Sigmoid colon (tissue), 6 donors: ENCODE measurements at regions not wholly inside any gene's neighbourhood (a gene's known extent, or its start where the extent isn't known, plus 50 kb on each side); places are given as distances from the start of the nearest gene placed in this dataset.

Experiments
- DNase-seq: peaks from one replicate; pipeline ENCODE4 v3.0.0-alpha.2; 2019
- H3K27ac ChIP-seq, 4 donors: fragments of 200-600 bp; sonication (generic); one replicate each; pipeline ENCODE4 v1.5.1; 2016 to 2019; ENCODE audit warnings: mild to moderate bottlenecking in 1 of 4
- H3K27me3 ChIP-seq, 3 donors: fragments of 200-600 bp; sonication (generic); one replicate each; pipeline ENCODE4 v1.5.1; 2019; ENCODE audit warnings: mild to moderate bottlenecking in 1 of 3
- H3K36me3 ChIP-seq, 4 donors: fragments of 200-600 bp; sonication (generic); one replicate each; pipeline ENCODE4 v1.5.1; 2016 to 2019
- H3K4me1 ChIP-seq, 4 donors: fragments of 200-600 bp; sonication (generic); one replicate each; pipeline ENCODE4 v1.5.1; 2017 to 2019
- H3K4me3 ChIP-seq, 4 donors: fragments of 200-600 bp; sonication (generic); one replicate each; pipeline ENCODE4 v1.5.1; 2017 to 2019; ENCODE audit warnings: mild to moderate bottlenecking in 2 of 4, moderate library complexity in 1 of 4
- H3K9me3 ChIP-seq, 4 donors: fragments of 200-600 bp in 3 of 4; sonication (generic) in 3 of 4; one replicate each; pipeline versions ENCODE4 v1.5.1 to v1.6.1; 2013 to 2019
- EP300 ChIP-seq, 4 donors: sonication (generic); formaldehyde crosslinking; IDR thresholded peaks; one replicate each; pipeline ENCODE4 v1.6.1; 2017; ENCODE audit warnings: antibody characterized with exemption in 4 of 4
- POLR2A ChIP-seq, 2 donors: fragments of 450-650 bp; IDR thresholded peaks; one replicate each; pipeline ENCODE4 v1.6.1; 2016; ENCODE audit warnings: antibody characterized with exemption in 2 of 2, mild to moderate bottlenecking in 2 of 2, moderate library complexity in 2 of 2
- POLR2AphosphoS5 ChIP-seq, 4 donors: sonication (generic); formaldehyde crosslinking; IDR thresholded peaks; one replicate each; pipeline ENCODE4 v1.6.1; 2017; ENCODE audit warnings: antibody characterized with exemption in 4 of 4
- WGBS, 2 donors: extraction: QIAGEN DNeasy Blood & Tissue Kit; methylation state at CpG; one replicate each; pipeline ENCODE4 v1.1.7; 2013; 5-methylcytosine and 5-hydroxymethylcytosine counted together
- intact Hi-C: fragments of 100-400 bp; cut with DNase I; formaldehyde crosslinking; loops from one replicate; pipeline ENCODE4 v1.15.1; 2023
- TF ChIP-seq, protein P1 (sequence below), 4 experiments: fragments of 450-650 bp in 3 of 4; fragments of 200-600 bp in 1 of 4; IDR thresholded peaks; one replicate each; pipeline ENCODE4 v1.5.1; 2016 to 2019; ENCODE audit warnings: antibody characterized with exemption in 4 of 4, mild to moderate bottlenecking in 3 of 4, moderate library complexity in 2 of 4
- donor health status: healthy with polysubstance abuse.
- donor health status: healthy.

DNA sequence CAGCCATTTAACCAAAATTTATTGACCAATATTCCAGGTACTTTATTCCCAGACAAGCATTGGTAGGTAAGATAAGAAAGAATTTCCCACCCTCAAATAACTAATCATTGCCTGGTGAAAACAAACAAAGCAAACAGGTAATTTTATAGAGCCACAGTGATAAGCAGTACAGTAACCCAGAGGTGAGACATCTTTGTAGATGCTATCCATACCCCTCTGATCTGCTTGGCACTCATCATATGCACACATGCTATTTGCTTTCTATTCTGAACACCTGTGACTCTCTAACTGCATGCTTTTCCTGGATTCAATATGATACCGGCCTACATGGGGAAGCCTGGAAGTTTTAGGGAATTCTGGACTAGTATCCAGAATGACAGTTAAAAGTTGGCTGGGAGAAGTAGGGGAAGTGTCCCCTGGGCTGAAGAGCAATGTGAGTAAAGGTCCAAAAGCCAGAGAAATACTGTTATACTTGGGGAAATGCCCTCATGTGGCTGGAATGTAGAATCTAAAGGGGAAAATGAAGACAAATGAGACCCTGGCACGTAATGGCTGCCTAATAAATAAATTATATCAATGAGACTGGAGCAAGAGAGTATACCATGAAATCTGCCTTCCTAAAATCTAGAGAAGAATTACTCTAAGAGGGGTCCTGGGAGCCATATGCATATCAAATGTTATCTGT is 243.8 kb upstream of the ADAMTSL1 start:
- TF ChIP-seq POLR2AphosphoS5 (IDR thresholded peaks at IDR 0.05) (no peak), EP300 (IDR thresholded peaks at IDR 0.05) (no peak), POLR2A (IDR thresholded peaks at IDR 0.05) (no peak)
- TF ChIP-seq, protein P1, sequence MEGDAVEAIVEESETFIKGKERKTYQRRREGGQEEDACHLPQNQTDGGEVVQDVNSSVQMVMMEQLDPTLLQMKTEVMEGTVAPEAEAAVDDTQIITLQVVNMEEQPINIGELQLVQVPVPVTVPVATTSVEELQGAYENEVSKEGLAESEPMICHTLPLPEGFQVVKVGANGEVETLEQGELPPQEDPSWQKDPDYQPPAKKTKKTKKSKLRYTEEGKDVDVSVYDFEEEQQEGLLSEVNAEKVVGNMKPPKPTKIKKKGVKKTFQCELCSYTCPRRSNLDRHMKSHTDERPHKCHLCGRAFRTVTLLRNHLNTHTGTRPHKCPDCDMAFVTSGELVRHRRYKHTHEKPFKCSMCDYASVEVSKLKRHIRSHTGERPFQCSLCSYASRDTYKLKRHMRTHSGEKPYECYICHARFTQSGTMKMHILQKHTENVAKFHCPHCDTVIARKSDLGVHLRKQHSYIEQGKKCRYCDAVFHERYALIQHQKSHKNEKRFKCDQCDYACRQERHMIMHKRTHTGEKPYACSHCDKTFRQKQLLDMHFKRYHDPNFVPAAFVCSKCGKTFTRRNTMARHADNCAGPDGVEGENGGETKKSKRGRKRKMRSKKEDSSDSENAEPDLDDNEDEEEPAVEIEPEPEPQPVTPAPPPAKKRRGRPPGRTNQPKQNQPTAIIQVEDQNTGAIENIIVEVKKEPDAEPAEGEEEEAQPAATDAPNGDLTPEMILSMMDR (IDR thresholded peaks at IDR 0.05): no peak
- WGBS, 2 donors: 26 to 69% methylated on average over 2 of the region's 2 CpGs

DNA sequence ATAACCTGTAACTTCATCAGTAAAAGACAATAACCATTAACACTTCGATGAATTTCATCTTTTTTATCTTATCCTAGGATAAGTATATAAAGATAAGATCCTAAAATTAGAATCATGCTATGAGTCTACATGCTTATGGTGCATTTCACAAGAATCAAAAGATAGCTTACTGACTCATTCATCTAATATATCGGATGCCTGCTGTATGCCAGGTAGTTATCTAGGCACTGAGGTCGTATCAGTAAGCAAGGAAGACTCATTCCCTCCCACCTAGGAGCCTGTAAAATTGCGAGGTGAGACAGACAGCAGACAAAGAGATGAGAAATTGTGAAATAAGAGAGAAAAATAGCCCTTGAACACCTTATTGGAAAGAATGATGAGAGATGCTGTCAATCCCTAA is 240.6 kb upstream of the ADAMTSL1 start:
- H3K27ac ChIP-seq: no peak overlapping the region
- H3K4me3 ChIP-seq: no peak overlapping the region
- intact Hi-C loops: no loop called here
- no peaks in the 10 kb centered on the region for H3K27me3 ChIP-seq
- TF ChIP-seq, protein P1 (IDR thresholded peaks at IDR 0.05): no peak
- TF ChIP-seq POLR2A (IDR thresholded peaks at IDR 0.05) (no peak), EP300 (IDR thresholded peaks at IDR 0.05) (no peak), POLR2AphosphoS5 (IDR thresholded peaks at IDR 0.05) (no peak)
- H3K36me3 ChIP-seq: no peaks in the 10 kb centered on the region
- H3K4me1 ChIP-seq: no peaks in the 10 kb centered on the region
- 83 to 84% methylated on average over 4 of the region's 4 CpGs for WGBS, 2 donors
- no peak for DNase-seq
- H3K9me3 ChIP-seq: no peaks in the 10 kb centered on the region

More for the DNA sequence above, 243.8 kb upstream of the ADAMTSL1 start:
- no peak overlapping the region for H3K27ac ChIP-seq
- no peaks in the 10 kb centered on the region for H3K9me3 ChIP-seq
- DNase-seq: no peak
- H3K36me3 ChIP-seq: no peaks in the 10 kb centered on the region
- H3K4me3 ChIP-seq: no peak overlapping the region
- H3K27me3 ChIP-seq: no peaks in the 10 kb centered on the region
- intact Hi-C loops: no loop called here
- no peaks in the 10 kb centered on the region for H3K4me1 ChIP-seq

DNA sequence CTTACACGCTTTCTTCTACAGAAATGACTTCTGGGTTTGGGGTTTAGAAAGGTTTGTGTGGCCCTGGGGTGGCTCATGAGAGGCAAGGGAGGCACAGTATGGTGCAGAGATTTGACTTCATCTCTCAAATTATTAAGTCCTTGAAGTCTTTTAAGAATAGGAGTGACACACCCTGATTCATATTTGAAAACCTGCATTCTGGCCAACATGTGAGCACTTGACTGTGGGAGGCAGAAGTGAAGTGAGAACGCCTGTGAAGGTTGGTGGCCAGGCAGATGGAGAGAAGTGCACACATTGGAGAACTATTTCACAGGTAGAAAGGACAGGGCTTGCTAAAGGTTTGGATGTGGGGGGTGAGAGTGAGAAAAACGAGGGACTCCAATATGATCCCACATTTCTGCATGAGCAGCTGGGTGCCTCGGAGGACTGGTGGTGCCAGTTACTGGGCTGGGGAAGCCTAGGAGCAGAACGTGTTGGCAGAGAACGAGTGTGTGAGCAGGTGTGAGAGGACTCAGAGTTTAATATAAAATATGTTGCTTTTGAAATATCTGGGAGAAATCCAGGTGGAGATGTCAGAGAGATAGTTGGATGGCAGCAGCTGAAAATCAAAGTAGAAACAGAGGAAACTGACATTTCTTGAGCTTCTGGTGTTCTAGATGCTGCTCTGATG is 240.0 kb upstream of the ADAMTSL1 start:
- no peaks in the 10 kb centered on the region for H3K4me1 ChIP-seq
- H3K9me3 ChIP-seq: no peaks in the 10 kb centered on the region
- DNase-seq: no peak
- WGBS, 2 donors: 85 to 89% methylated on average over 6 of the region's 6 CpGs
- TF ChIP-seq, protein P1 (IDR thresholded peaks at IDR 0.05): no peak
- TF ChIP-seq EP300 (IDR thresholded peaks at IDR 0.05) (no peak), POLR2AphosphoS5 (IDR thresholded peaks at IDR 0.05) (no peak), POLR2A (IDR thresholded peaks at IDR 0.05) (no peak)
- H3K4me3 ChIP-seq: no peak overlapping the region
- H3K27ac ChIP-seq: no peak overlapping the region
- intact Hi-C loops: no loop called here
- H3K36me3 ChIP-seq: no peaks in the 10 kb centered on the region
- no peaks in the 10 kb centered on the region for H3K27me3 ChIP-seq

DNA sequence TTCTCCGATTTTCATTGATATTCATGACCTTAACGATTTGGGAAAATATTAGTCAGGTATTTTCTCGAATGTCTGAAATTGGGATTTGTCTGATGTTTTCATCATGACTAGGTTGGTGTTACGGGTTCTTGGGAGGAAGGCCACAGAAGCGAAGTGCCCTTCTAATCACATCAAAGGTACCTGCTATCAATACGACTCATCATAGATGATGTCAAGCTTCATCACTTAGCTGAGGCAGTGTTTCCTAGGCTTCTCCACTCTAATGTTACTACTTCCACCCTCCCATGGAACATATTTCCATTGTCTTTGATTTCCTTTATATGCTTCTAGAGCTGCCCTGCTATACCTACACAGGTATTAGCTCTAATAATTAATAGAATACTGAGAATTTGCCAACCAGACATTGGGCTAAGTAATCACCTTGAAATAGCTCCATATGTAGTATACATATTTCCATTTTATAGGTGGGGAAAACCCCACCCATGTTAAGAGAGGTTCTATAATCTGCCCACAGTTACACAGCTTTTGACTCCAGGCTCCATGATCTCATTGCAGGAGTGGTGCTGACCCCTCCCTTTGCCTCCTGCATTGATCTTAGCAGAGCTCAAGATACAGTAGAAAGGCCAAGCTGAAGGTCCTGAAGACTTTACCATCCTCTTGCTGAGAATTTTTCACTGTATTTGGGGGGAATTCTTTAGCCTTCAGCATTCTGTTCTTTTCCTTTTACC is 238.6 kb upstream of the ADAMTSL1 start:
- Histone ChIP-seq H3K9me3 (no peaks in the 10 kb centered on the region), H3K27ac (no peak overlapping the region), H3K4me1 (no peaks in the 10 kb centered on the region), H3K4me3 (no peak overlapping the region), H3K36me3 (no peaks in the 10 kb centered on the region), H3K27me3 (no peaks in the 10 kb centered on the region)
- intact Hi-C loops: no loop called here
- no peak for DNase-seq
- TF ChIP-seq EP300 (IDR thresholded peaks at IDR 0.05) (no peak), POLR2A (IDR thresholded peaks at IDR 0.05) (no peak), POLR2AphosphoS5 (IDR thresholded peaks at IDR 0.05) (no peak)
- TF ChIP-seq, protein P1 (IDR thresholded peaks at IDR 0.05): no peak
- WGBS, 2 donors: 91 to 92% methylated on average over 6 of the region's 6 CpGs
